ENCODE measurements at regions not wholly inside any gene's neighbourhood (a gene's known extent, or its start where the extent isn't known, plus 50 kb on each side); places are given as distances from the start of the nearest gene placed in this dataset.

DNA sequence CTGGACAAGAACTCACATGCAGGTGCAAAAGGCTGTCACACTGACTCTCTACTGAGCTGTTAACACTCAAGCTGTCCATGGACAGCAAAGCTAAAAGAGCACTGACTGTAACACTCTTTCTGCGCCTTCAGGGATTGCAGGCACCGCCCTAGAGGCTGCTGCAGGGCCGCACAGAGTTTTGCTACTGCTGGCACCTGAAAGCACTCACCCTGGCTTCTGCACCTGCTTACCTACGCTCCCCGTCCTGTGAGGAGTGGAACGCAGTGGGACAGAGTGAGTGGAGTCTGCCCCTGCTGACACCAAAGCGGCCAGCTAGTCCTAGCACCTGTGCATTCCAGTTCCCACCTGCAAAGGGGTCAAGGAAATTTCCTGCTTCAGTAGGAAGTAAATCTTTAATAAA lies 941.3 kb downstream of the DIPK2A start:
- no peaks in the 10 kb centered on the region for H3K9me3 ChIP-seq (ENCODE audit: control insufficient read depth in 1 of 2, low read length in 2 of 2)
- H3K4me3 ChIP-seq (ENCODE audit: low read depth in 1 of 2, low read length in 2 of 2): no peak overlapping the region
- no peaks in the 10 kb centered on the region for H3K36me3 ChIP-seq (ENCODE audit: control insufficient read depth in 1 of 2, insufficient read depth in 2 of 2, low read length in 2 of 2)
- H3K4me1 ChIP-seq (ENCODE audit: control insufficient read depth in 1 of 2, insufficient read depth in 2 of 2, low read length in 2 of 2): no peaks in the 10 kb centered on the region
- H3K27me3 ChIP-seq (ENCODE audit: low read depth, low read length): no peaks in the 10 kb centered on the region
- H3K27ac ChIP-seq (ENCODE audit: low read length): no peak overlapping the region

DNA sequence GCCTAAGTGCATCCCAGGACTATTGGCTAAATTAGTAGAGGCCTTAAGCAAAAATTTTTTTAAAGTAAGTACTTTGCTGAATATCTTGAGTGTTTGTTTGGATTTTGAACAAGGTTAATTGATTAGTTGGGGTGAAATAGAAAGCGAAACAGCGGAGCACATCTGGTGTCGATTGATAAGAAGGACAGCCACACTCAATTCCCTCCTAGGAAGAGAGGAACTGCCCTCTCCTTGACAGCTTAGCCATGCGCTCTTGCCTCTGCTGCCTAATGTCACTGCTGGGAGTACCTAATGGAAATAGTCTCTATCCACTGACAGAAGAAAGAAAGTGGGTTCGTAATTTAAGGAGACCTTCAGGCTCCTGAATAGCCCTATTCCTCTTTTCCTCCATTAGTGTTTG lies 943.6 kb downstream of the DIPK2A start:
- Histone ChIP-seq H3K27ac (ENCODE audit: low read length) (no peak overlapping the region), H3K9me3 (ENCODE audit: control insufficient read depth in 1 of 2, low read length in 2 of 2) (no peaks in the 10 kb centered on the region), H3K4me3 (ENCODE audit: low read depth in 1 of 2, low read length in 2 of 2) (no peak overlapping the region), H3K4me1 (ENCODE audit: control insufficient read depth in 1 of 2, insufficient read depth in 2 of 2, low read length in 2 of 2) (no peaks in the 10 kb centered on the region), H3K27me3 (ENCODE audit: low read depth, low read length) (no peaks in the 10 kb centered on the region), H3K36me3 (ENCODE audit: control insufficient read depth in 1 of 2, insufficient read depth in 2 of 2, low read length in 2 of 2) (no peaks in the 10 kb centered on the region)

GRCh38 chr3:144921710-144922109 lies 950.1 kb downstream of the DIPK2A start:
- Histone ChIP-seq H3K4me3 (ENCODE audit: low read depth in 1 of 2, low read length in 2 of 2) (no peak overlapping the region), H3K4me1 (ENCODE audit: control insufficient read depth in 1 of 2, insufficient read depth in 2 of 2, low read length in 2 of 2) (peaks cover 0 to 7% of the 10 kb centered on the region in 2 donors), H3K9me3 (ENCODE audit: control insufficient read depth in 1 of 2, low read length in 2 of 2) (no peaks in the 10 kb centered on the region), H3K36me3 (ENCODE audit: control insufficient read depth in 1 of 2, insufficient read depth in 2 of 2, low read length in 2 of 2) (no peaks in the 10 kb centered on the region), H3K27ac (ENCODE audit: low read length) (no peak overlapping the region), H3K27me3 (ENCODE audit: low read depth, low read length) (no peaks in the 10 kb centered on the region)

- Histone ChIP-seq H3K36me3 (ENCODE audit: control insufficient read depth in 1 of 2, insufficient read depth in 2 of 2, low read length in 2 of 2) (no peaks in the 10 kb centered on the region), H3K9me3 (ENCODE audit: control insufficient read depth in 1 of 2, low read length in 2 of 2) (no peaks in the 10 kb centered on the region), H3K4me1 (ENCODE audit: control insufficient read depth in 1 of 2, insufficient read depth in 2 of 2, low read length in 2 of 2) (peaks cover 0 to 7% of the 10 kb centered on the region in 2 donors), H3K27me3 (ENCODE audit: low read depth, low read length) (no peaks in the 10 kb centered on the region), H3K4me3 (ENCODE audit: low read depth in 1 of 2, low read length in 2 of 2) (no peak overlapping the region), H3K27ac (ENCODE audit: low read length) (no peak overlapping the region)
These were observed 951.6 kb downstream of the DIPK2A start for GRCh38 chr3:144923046-144923775.

DNA sequence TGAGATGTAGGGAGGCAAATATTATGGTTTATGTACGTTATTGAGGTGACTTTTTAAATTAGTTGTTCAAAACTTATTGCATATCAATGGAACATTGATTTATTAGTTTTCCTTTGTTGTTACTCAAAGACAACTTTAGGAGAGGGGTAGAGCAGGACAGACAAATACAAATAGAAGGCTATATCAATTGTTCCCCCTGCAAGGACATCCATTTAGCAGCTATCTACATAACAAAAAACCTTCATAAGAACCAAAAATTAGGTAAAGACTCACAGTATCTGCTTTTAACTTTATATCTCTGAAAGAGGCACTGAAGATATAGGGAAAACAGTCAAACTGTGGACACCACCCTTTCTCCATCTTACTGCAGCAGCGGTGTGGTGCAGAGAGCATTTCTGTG lies 958.8 kb downstream of the DIPK2A start:
- H3K4me3 ChIP-seq (ENCODE audit: low read depth in 1 of 2, low read length in 2 of 2): no peak overlapping the region
- H3K4me1 ChIP-seq (ENCODE audit: control insufficient read depth in 1 of 2, insufficient read depth in 2 of 2, low read length in 2 of 2): no peaks in the 10 kb centered on the region
- no peaks in the 10 kb centered on the region for H3K36me3 ChIP-seq (ENCODE audit: control insufficient read depth in 1 of 2, insufficient read depth in 2 of 2, low read length in 2 of 2)
- H3K27me3 ChIP-seq (ENCODE audit: low read depth, low read length): no peaks in the 10 kb centered on the region
- H3K9me3 ChIP-seq (ENCODE audit: control insufficient read depth in 1 of 2, low read length in 2 of 2): no peaks in the 10 kb centered on the region
- H3K27ac ChIP-seq (ENCODE audit: low read length): no peak overlapping the region

DNA sequence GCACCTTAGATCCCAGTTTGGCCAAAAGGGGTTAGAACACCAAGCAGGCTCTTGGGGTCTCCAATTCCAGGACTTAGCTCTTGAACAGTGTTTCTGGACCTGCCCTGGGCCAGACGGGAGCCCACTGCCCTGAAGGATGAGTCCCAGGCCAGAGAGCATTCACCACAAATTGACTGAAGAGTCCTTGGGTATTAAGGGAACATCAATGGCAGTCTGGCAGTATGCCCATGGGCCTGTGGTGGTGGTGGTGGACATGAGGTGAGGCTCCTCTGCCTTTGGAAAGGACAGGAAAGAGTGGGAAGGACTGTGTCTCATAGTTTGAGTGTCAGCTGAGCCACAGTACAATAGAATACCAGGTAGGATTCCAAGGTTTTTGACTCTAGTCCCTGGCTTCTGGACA lies 960.0 kb downstream of the DIPK2A start:
- no peak overlapping the region for H3K27ac ChIP-seq (ENCODE audit: low read length)
- no peaks in the 10 kb centered on the region for H3K4me1 ChIP-seq (ENCODE audit: control insufficient read depth in 1 of 2, insufficient read depth in 2 of 2, low read length in 2 of 2)
- no peaks in the 10 kb centered on the region for H3K36me3 ChIP-seq (ENCODE audit: control insufficient read depth in 1 of 2, insufficient read depth in 2 of 2, low read length in 2 of 2)
- H3K27me3 ChIP-seq (ENCODE audit: low read depth, low read length): no peaks in the 10 kb centered on the region
- no peaks in the 10 kb centered on the region for H3K9me3 ChIP-seq (ENCODE audit: control insufficient read depth in 1 of 2, low read length in 2 of 2)
- H3K4me3 ChIP-seq (ENCODE audit: low read depth in 1 of 2, low read length in 2 of 2): no peak overlapping the region

DNA sequence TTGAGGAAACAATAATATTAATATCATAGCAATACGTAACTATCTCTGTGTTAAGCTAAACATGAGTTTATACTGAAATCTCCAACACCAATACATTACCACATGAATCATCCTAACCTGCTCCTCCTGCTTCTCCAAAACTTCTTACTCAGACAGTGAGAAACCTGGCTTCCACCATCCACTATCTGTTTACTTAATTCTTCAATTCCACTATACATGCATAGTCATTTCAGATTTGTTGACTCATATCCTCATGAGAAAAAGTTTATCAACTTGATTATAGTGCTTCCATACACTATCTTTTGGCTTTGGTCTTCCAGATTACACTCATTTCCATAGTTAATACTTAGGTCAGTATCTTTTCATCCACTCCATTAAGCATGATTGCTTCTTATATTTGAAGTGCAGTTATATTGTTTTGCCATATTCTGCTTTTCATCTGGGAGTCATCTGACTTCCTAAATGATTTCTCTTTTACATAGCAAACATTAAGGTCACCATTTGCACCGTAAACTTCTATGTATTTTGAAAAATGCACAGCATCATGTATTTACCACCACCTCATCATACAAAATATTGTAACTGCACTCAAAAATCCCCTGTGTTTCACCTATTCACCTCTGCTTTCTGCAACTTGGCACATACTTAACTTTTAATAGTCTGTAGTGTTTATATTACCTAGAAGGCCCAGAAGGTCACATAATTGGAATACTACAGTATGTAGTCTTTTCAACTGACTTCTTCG lies 970.6 kb downstream of the DIPK2A start:
- Histone ChIP-seq H3K27ac (ENCODE audit: low read length) (no peak overlapping the region), H3K4me1 (ENCODE audit: control insufficient read depth in 1 of 2, insufficient read depth in 2 of 2, low read length in 2 of 2) (no peaks in the 10 kb centered on the region), H3K9me3 (ENCODE audit: control insufficient read depth in 1 of 2, low read length in 2 of 2) (no peaks in the 10 kb centered on the region), H3K27me3 (ENCODE audit: low read depth, low read length) (no peaks in the 10 kb centered on the region), H3K36me3 (ENCODE audit: control insufficient read depth in 1 of 2, insufficient read depth in 2 of 2, low read length in 2 of 2) (no peaks in the 10 kb centered on the region), H3K4me3 (ENCODE audit: low read depth in 1 of 2, low read length in 2 of 2) (no peak overlapping the region)

GRCh38 chr3:144942838-144943197 lies 971.2 kb downstream of the DIPK2A start:
- Histone ChIP-seq H3K9me3 (ENCODE audit: control insufficient read depth in 1 of 2, low read length in 2 of 2) (no peaks in the 10 kb centered on the region), H3K4me3 (ENCODE audit: low read depth in 1 of 2, low read length in 2 of 2) (no peak overlapping the region), H3K27ac (ENCODE audit: low read length) (no peak overlapping the region), H3K4me1 (ENCODE audit: control insufficient read depth in 1 of 2, insufficient read depth in 2 of 2, low read length in 2 of 2) (no peaks in the 10 kb centered on the region), H3K36me3 (ENCODE audit: control insufficient read depth in 1 of 2, insufficient read depth in 2 of 2, low read length in 2 of 2) (no peaks in the 10 kb centered on the region), H3K27me3 (ENCODE audit: low read depth, low read length) (no peaks in the 10 kb centered on the region)

DNA sequence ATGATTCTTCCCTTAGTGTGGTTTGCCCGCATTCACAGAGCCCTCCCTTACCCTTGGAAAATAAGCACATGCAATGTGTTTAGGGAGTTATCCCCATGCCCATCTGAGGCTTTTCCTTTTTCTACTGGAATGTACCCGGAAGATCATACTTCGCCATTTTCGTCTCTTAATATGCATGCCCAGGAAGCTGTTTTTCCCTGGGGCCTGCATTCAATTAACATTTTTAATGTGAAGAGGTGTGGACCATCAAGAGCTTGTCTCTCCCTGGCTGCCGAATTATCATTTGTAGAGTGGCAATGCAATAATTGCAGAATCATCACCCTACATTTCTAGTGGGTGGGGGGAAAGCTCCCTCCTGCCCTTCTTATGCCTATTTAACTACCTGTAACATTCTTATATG lies 976.3 kb downstream of the DIPK2A start:
- Histone ChIP-seq H3K4me3 (ENCODE audit: low read depth in 1 of 2, low read length in 2 of 2) (no peak overlapping the region), H3K36me3 (ENCODE audit: control insufficient read depth in 1 of 2, insufficient read depth in 2 of 2, low read length in 2 of 2) (no peaks in the 10 kb centered on the region), H3K9me3 (ENCODE audit: control insufficient read depth in 1 of 2, low read length in 2 of 2) (peaks cover 0 to 3% of the 10 kb centered on the region in 2 donors), H3K4me1 (ENCODE audit: control insufficient read depth in 1 of 2, insufficient read depth in 2 of 2, low read length in 2 of 2) (no peaks in the 10 kb centered on the region), H3K27ac (ENCODE audit: low read length) (no peak overlapping the region), H3K27me3 (ENCODE audit: low read depth, low read length) (no peaks in the 10 kb centered on the region)

- H3K9me3 ChIP-seq (ENCODE audit: control insufficient read depth in 1 of 2, low read length in 2 of 2): peaks cover 0 to 3% of the 10 kb centered on the region in 2 donors
- no peaks in the 10 kb centered on the region for H3K36me3 ChIP-seq (ENCODE audit: control insufficient read depth in 1 of 2, insufficient read depth in 2 of 2, low read length in 2 of 2)
- H3K27ac ChIP-seq (ENCODE audit: low read length): no peak overlapping the region
- no peaks in the 10 kb centered on the region for H3K27me3 ChIP-seq (ENCODE audit: low read depth, low read length)
- H3K4me1 ChIP-seq (ENCODE audit: control insufficient read depth in 1 of 2, insufficient read depth in 2 of 2, low read length in 2 of 2): no peaks in the 10 kb centered on the region
- no peak overlapping the region for H3K4me3 ChIP-seq (ENCODE audit: low read depth in 1 of 2, low read length in 2 of 2)
These were observed 977.1 kb downstream of the DIPK2A start for GRCh38 chr3:144948711-144949110.

DNA sequence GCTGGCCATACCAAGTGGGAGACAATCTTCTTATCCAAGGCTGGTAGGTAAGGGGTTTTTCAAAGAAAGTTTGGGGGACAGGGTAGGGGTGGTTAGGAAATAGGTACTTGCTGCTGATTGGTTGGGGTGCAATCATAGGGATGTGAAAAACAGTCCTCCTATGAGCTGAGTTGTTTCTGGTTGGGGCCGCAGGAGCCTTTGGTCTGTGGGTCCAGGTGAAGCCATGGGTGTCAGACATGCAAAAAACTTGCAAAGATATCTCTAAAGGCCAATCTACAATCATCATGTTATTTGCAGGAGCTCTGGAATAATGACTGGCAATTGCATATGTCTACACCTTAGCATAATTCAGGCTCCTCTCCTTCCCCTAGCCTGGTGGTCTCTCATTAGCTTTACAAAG lies 982.3 kb downstream of the DIPK2A start:
- Histone ChIP-seq H3K27me3 (ENCODE audit: low read depth, low read length) (no peaks in the 10 kb centered on the region), H3K4me1 (ENCODE audit: control insufficient read depth in 1 of 2, insufficient read depth in 2 of 2, low read length in 2 of 2) (no peaks in the 10 kb centered on the region), H3K4me3 (ENCODE audit: low read depth in 1 of 2, low read length in 2 of 2) (no peak overlapping the region), H3K36me3 (ENCODE audit: control insufficient read depth in 1 of 2, insufficient read depth in 2 of 2, low read length in 2 of 2) (no peaks in the 10 kb centered on the region), H3K27ac (ENCODE audit: low read length) (no peak overlapping the region), H3K9me3 (ENCODE audit: control insufficient read depth in 1 of 2, low read length in 2 of 2) (peaks cover 0 to 3% of the 10 kb centered on the region in 2 donors)

Data from muscle layer of duodenum (tissue), 2 donors.